Neural crest cell (in vitro differentiated cells): ENCODE measurements at regions not wholly inside any gene's neighbourhood (a gene's known extent, or its start where the extent isn't known, plus 50 kb on each side); places are given as distances from the start of the nearest gene placed in this dataset.

Experiments used
- DNase-seq: peaks from one replicate; pipeline ENCODE4 v3.0.0; 2021; ENCODE audit warnings: low read depth, mixed read lengths, low spot score
- H3K27ac Mint-ChIP-seq: one replicate; pipeline ENCODE4 v1.8.0; 2021; ENCODE audit warnings: mild to moderate bottlenecking, mixed read lengths; ENCODE audit not compliant: unreplicated experiment
- H3K27me3 Mint-ChIP-seq: 2 replicates; pipeline ENCODE4 v1.8.0; 2021; ENCODE audit warnings: low read depth, mild to moderate bottlenecking, mixed read lengths
- H3K36me3 Mint-ChIP-seq: 2 replicates; pipeline ENCODE4 v1.8.0; 2021; ENCODE audit warnings: low read depth, mild to moderate bottlenecking, mixed read lengths
- H3K4me1 Mint-ChIP-seq: 2 replicates; pipeline ENCODE4 v1.8.0; 2021; ENCODE audit warnings: mixed read lengths
- H3K4me3 Mint-ChIP-seq: one replicate; pipeline ENCODE4 v1.8.0; 2021; ENCODE audit warnings: mild to moderate bottlenecking, mixed read lengths
- H3K9me3 Mint-ChIP-seq: 2 replicates; pipeline ENCODE4 v1.8.0; 2021; ENCODE audit warnings: mixed read lengths
- TF ChIP-seq, protein P1 (sequence below): fragments of 200-600 bp; sonication (generic); conservative IDR thresholded peaks from 2 replicates; pipeline ENCODE4 v1.5.0; 2021; ENCODE audit warnings: antibody characterized with exemption, mild to moderate bottlenecking

DNA sequence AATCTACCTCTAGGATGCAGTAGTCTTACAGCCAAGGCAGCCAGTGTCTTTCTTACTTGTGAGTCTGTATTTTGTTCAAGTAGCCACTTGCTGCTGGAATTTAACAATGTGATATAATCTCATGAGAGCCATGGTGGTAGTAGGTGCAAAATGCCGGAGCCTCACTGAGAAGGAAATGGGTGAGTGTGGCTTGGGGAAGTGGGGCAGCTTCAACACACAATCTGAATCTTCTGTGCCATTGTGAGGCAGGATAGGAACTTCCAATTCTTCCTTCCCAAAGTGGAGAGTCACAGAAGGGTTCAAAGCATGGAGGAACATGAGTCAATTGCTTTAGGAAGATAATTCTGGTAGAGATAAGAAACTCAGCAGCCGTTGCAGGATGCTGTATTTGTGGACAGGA, 158.7 kb upstream of the APCDD1 start:
- TF ChIP-seq, protein P1, sequence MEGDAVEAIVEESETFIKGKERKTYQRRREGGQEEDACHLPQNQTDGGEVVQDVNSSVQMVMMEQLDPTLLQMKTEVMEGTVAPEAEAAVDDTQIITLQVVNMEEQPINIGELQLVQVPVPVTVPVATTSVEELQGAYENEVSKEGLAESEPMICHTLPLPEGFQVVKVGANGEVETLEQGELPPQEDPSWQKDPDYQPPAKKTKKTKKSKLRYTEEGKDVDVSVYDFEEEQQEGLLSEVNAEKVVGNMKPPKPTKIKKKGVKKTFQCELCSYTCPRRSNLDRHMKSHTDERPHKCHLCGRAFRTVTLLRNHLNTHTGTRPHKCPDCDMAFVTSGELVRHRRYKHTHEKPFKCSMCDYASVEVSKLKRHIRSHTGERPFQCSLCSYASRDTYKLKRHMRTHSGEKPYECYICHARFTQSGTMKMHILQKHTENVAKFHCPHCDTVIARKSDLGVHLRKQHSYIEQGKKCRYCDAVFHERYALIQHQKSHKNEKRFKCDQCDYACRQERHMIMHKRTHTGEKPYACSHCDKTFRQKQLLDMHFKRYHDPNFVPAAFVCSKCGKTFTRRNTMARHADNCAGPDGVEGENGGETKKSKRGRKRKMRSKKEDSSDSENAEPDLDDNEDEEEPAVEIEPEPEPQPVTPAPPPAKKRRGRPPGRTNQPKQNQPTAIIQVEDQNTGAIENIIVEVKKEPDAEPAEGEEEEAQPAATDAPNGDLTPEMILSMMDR, result no peak
- Mint-ChIP-seq H3K27me3 (no peaks in the 10 kb centered on the region), H3K9me3 (peaks cover 2% of the 10 kb centered on the region), H3K4me1 (peaks cover 33% of the 10 kb centered on the region), H3K36me3 (no peaks in the 10 kb centered on the region), H3K4me3 (no peak overlapping the region), H3K27ac (no peak overlapping the region)
- no peak for DNase-seq

DNA sequence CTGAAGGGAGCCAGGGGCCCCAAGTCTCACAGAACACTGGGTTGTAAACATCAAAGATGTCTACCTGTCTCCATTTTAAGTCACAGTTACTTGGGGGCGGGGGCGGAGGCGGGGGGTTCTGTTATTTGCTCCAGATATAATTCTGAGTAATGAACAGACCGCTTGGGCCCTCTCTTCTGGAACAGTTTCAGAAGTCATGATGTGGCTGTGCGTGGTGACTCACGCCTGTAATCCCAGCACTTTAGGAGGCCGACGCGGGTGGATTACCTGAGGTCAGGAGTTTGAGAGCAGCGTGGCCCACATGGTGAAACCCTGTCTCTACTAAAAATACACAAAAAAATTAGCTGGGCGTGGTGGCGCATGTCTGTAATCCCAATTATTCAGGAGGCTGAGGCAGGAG, 157.9 kb upstream of the APCDD1 start:
- Mint-ChIP-seq H3K27me3 (no peaks in the 10 kb centered on the region), H3K4me1 (peaks cover 33% of the 10 kb centered on the region), H3K36me3 (no peaks in the 10 kb centered on the region), H3K27ac (no peak overlapping the region), H3K9me3 (peaks cover 2% of the 10 kb centered on the region), H3K4me3 (no peak overlapping the region)
- TF ChIP-seq, protein P1, result no peak
- no peak for DNase-seq

DNA sequence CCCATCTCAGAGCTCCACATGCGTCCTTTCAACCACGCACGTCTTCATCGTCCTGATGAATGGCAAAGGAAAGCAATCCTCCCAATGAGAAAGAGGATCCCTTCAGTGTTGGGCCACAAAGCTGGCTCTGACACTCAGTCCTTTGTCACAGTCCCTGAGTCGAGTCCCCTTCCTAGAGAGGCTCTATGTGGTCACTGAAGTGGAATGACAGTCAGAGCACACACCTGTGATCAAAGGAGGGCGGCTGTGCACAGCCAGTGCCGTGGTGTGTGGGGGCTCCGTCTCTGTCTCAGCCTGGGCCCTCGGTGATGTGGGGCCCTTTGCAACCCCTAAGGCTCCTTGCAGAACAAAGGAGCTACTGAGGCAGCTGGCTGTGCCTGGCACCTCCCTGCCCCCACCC, 157.3 kb upstream of the APCDD1 start:
- DNase-seq, result no peak
- Mint-ChIP-seq H3K9me3 (peaks cover 2% of the 10 kb centered on the region), H3K36me3 (no peaks in the 10 kb centered on the region), H3K27ac (no peak overlapping the region), H3K4me1 (peaks cover 33% of the 10 kb centered on the region), H3K4me3 (no peak overlapping the region), H3K27me3 (no peaks in the 10 kb centered on the region)
- TF ChIP-seq, protein P1, result no peak

DNA sequence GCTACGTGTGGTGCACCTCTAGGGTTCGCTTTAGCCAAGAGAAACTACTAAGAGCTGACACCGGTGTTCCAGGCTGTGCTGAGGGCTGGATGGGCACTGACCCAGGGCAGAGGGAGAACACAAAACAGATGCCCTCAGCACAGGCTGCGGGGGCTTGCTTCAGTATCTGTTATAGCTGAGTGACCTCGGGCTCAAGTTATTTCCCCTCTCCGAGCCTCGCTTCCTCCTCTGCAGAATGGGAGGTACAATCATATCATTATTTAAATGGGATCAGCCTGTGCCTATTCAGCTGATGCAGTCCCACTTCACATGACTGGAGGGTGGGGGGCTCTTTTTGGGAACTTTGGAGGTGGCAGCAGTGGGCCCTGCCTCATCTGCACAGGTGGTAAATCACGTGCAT, 156.1 kb upstream of the APCDD1 start:
- Mint-ChIP-seq H3K4me1 (peaks cover 30% of the 10 kb centered on the region), H3K9me3 (peaks cover 10% of the 10 kb centered on the region), H3K4me3 (no peak overlapping the region), H3K27me3 (no peaks in the 10 kb centered on the region), H3K27ac (no peak overlapping the region), H3K36me3 (no peaks in the 10 kb centered on the region)
- TF ChIP-seq, protein P1, result no peak
- no peak for DNase-seq

DNA sequence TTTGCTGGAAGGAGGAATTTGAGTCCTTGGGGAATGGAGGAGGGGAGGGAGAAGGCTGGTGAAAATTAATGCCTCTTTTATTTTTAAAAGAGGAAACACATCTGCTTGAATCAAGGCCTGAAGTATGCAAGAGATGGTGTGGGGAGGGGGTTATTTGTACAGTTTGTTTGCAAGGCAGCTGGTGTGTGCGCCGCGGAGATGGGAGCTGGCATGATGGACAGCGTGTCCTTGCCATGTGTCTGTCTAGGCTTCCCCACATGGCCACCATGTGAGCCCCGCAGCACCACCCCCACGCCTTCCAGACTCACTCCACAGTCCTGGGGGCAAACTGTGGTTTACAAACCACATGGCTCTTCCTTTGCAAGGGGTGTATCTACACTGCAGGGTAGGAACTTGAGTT, 154.8 kb upstream of the APCDD1 start:
- no peaks in the 10 kb centered on the region for H3K36me3 Mint-ChIP-seq
- TF ChIP-seq, protein P1, result no peak
- H3K4me3 Mint-ChIP-seq, result no peak overlapping the region
- DNase-seq, result no peak
- peaks cover 32% of the 10 kb centered on the region for H3K4me1 Mint-ChIP-seq
- H3K27ac Mint-ChIP-seq, result no peak overlapping the region
- H3K27me3 Mint-ChIP-seq, result no peaks in the 10 kb centered on the region
- H3K9me3 Mint-ChIP-seq, result peaks cover 13% of the 10 kb centered on the region

DNA sequence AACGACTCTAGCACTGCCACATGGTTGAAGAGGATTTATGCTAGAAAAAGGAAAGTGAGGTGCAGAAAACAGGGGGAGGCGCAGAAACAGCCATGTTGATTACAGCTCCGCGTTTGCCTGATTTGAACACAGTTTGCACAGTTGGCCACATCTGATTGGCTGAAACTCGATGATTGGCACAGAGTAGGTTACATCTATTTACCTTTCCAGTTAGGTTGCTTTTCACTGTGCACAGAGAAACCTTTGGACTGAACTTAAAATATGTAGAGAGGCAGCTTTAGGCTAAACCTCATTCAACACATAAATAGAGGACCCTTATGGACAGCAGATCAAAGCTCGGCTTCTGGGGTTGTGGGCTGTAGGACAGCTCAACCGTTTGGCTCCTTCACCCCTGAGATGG, 153.7 kb upstream of the APCDD1 start:
- Mint-ChIP-seq H3K27me3 (no peaks in the 10 kb centered on the region), H3K27ac (no peak overlapping the region), H3K36me3 (no peaks in the 10 kb centered on the region), H3K4me3 (no peak overlapping the region), H3K4me1 (peaks cover 32% of the 10 kb centered on the region), H3K9me3 (peaks cover 13% of the 10 kb centered on the region)
- TF ChIP-seq, protein P1, result no peak
- DNase-seq, result no peak
